H1 (cell line): ENCODE measurements at regions not wholly inside any gene's neighbourhood (a gene's known extent, or its start where the extent isn't known, plus 50 kb on each side); places are given as distances from the start of the nearest gene placed in this dataset.

Experiments used
- CTCF ChIA-PET: fragments of 300-600 bp; sonication (Branson Sonifier 250); formaldehyde crosslinking; loops from one replicate; lab custom pipeline; 2021; ENCODE audit not compliant: partially characterized antibody; lab: Charles Lee
- POLR2A ChIA-PET: fragments of 300-600 bp; sonication (Branson Sonifier 250); formaldehyde crosslinking; loops from one replicate; lab custom pipeline; 2021; ENCODE audit warnings: inconsistent platforms; ENCODE audit not compliant: partially characterized antibody; lab: Charles Lee
- DNase-seq, 2 experiments: peaks; one replicate each; pipeline versions ENCODE4 v3.0.0 to v3.0.0-alpha.2; 2010 to 2022; ENCODE audit warnings: low spot score in 2 of 2, low read depth in 1 of 2, mixed read lengths in 1 of 2
- FAIRE-seq: peaks from 2 replicates; lab custom pipeline; 2011; peaks lifted over from hg19 to GRCh38; lab: Jason Lieb, UNC
- H2AFZ ChIP-seq: 2 replicates; pipeline ENCODE4 v1.8.1; 2012; ENCODE audit warnings: low read length, inconsistent platforms
- H2AK5ac ChIP-seq: 2 replicates; pipeline ENCODE4 v1.6.1; 2013; ENCODE audit warnings: low read depth, low read length
- H2BK120ac ChIP-seq: replicated peaks from 2 replicates; pipeline ENCODE3; 2013; ENCODE audit warnings: low read depth, low read length, inconsistent platforms
- H2BK12ac ChIP-seq: 2 replicates; pipeline ENCODE4 v1.6.1; 2013; ENCODE audit warnings: low read depth, low read length
- H2BK15ac ChIP-seq: 2 replicates; pipeline ENCODE4 v1.6.1; 2013; ENCODE audit warnings: low read length
- H2BK20ac ChIP-seq: 2 replicates; pipeline ENCODE4 v1.6.1; 2013; ENCODE audit warnings: low read length
- H2BK5ac ChIP-seq: 2 replicates; pipeline ENCODE4 v1.6.1; 2013; ENCODE audit warnings: low read depth, low read length
- H3K14ac ChIP-seq: 2 replicates; pipeline ENCODE4 v1.6.1; 2013; ENCODE audit warnings: inconsistent platforms; ENCODE audit not compliant: insufficient read length
- H3K18ac ChIP-seq: 2 replicates; pipeline ENCODE4 v1.6.1; 2013; ENCODE audit warnings: low read length; ENCODE audit errors: extremely low read depth
- H3K23ac ChIP-seq: 2 replicates; pipeline ENCODE4 v1.6.1; 2013; ENCODE audit warnings: inconsistent platforms; ENCODE audit not compliant: insufficient read length
- H3K23me2 ChIP-seq: 2 replicates; pipeline ENCODE4 v1.6.1; 2013; ENCODE audit warnings: low read depth, low read length
- H3K27ac ChIP-seq: 2 replicates; pipeline ENCODE4 v1.6.1; 2011; ENCODE audit warnings: low read depth, low read length, inconsistent platforms
- H3K27me3 ChIP-seq, 4 experiments: replicated peaks in 1 of 4; 1 replicate in 1 of 4; 2 replicates in 3 of 4; pipeline versions ENCODE4 v1.6.1 to v1.8.1; 2011 to 2013; ENCODE audit warnings: low read length in 3 of 4, mild to moderate bottlenecking in 3 of 4, inconsistent platforms in 2 of 4, mixed read lengths in 2 of 4, moderate library complexity in 1 of 4; ENCODE audit not compliant: control insufficient read depth in 3 of 4, insufficient read depth in 3 of 4; ENCODE audit errors: extremely low read depth in 1 of 4
- H3K36me3 ChIP-seq, 4 experiments: 2 replicates each; pipeline versions ENCODE4 v1.6.1 to v1.8.1; 2011 to 2013; ENCODE audit warnings: mild to moderate bottlenecking in 4 of 4, low read length in 3 of 4, moderate library complexity in 2 of 4, control low read depth in 1 of 4, inconsistent platforms in 1 of 4; ENCODE audit not compliant: insufficient read depth in 4 of 4, control insufficient read depth in 2 of 4
- H3K4ac ChIP-seq: replicated peaks from 2 replicates; pipeline ENCODE3; 2013; ENCODE audit warnings: low read length, low read depth, mixed read lengths, inconsistent platforms; ENCODE audit not compliant: insufficient read length
- H3K4me1 ChIP-seq, 4 experiments: replicated peaks in 1 of 4; 1 replicate in 1 of 4; 2 replicates in 3 of 4; pipeline versions ENCODE4 v1.6.1 to v1.8.1; 2011 to 2013; ENCODE audit warnings: low read length in 3 of 4, inconsistent platforms in 2 of 4, mixed read lengths in 1 of 4; ENCODE audit not compliant: insufficient read depth in 4 of 4, control insufficient read depth in 3 of 4
- H3K4me2 ChIP-seq, 2 experiments: 2 replicates each; pipeline versions ENCODE4 v1.6.1 to v1.8.1; 2011 to 2013; ENCODE audit warnings: low read depth in 2 of 2, low read length in 2 of 2, control low read depth in 1 of 2, inconsistent platforms in 1 of 2, mild to moderate bottlenecking in 1 of 2; ENCODE audit not compliant: insufficient read depth in 1 of 2
- H3K4me3 ChIP-seq, 4 experiments: fragments of 200-600, 300-600 bp in 1 of 4; sonication (generic), shearing (Covaris generic), sonication (Bioruptor Twin) in 1 of 4; 2 replicates each; pipeline versions ENCODE4 v1.5.1 to v1.8.1; 2011 to 2016; ENCODE audit warnings: low read length in 4 of 4, low read depth in 3 of 4, control low read depth in 2 of 4, inconsistent platforms in 2 of 4, mild to moderate bottlenecking in 2 of 4, mixed read lengths in 1 of 4, moderate library complexity in 1 of 4; ENCODE audit not compliant: insufficient read depth in 2 of 4; ENCODE audit errors: extremely low read depth in 1 of 4
- H3K56ac ChIP-seq: replicated peaks from 2 replicates; pipeline ENCODE3; 2013; ENCODE audit warnings: low read depth, mild to moderate bottlenecking, mixed read lengths, low read length, inconsistent platforms; ENCODE audit not compliant: insufficient read length
- H3K79me1 ChIP-seq: 2 replicates; pipeline ENCODE4 v1.6.1; 2013; ENCODE audit warnings: low read depth, low read length, control low read depth
- H3K79me2 ChIP-seq, 2 experiments: 2 replicates each; pipeline versions ENCODE4 v1.6.1 to v1.8.1; 2012 to 2013; ENCODE audit warnings: low read length in 2 of 2, mild to moderate bottlenecking in 2 of 2, inconsistent platforms in 1 of 2; ENCODE audit not compliant: insufficient read depth in 2 of 2, control insufficient read depth in 1 of 2
- H3K9ac ChIP-seq, 4 experiments: replicated peaks in 1 of 4; 1 replicate in 1 of 4; 2 replicates in 3 of 4; pipeline versions ENCODE4 v1.6.1 to v1.8.1; 2011 to 2013; ENCODE audit warnings: low read depth in 3 of 4, low read length in 3 of 4, control low read depth in 2 of 4, mild to moderate bottlenecking in 2 of 4, moderate library complexity in 2 of 4, inconsistent platforms in 1 of 4; ENCODE audit errors: extremely low read depth in 1 of 4
- H3K9me3 ChIP-seq, 2 experiments: 2 replicates each; pipeline versions ENCODE4 v1.6.1 to v1.8.1; 2012 to 2013; ENCODE audit warnings: mild to moderate bottlenecking in 2 of 2, moderate library complexity in 2 of 2, control low read depth in 1 of 2, inconsistent platforms in 1 of 2, low read depth in 1 of 2, low read length in 1 of 2, mixed read lengths in 1 of 2; ENCODE audit not compliant: insufficient read depth in 2 of 2
- H4K20me1 ChIP-seq, 2 experiments: replicated peaks in 1 of 2; 2 replicates each; pipeline versions ENCODE3 to v1.8.1; 2011 to 2013; ENCODE audit warnings: inconsistent platforms in 2 of 2, low read length in 2 of 2, mild to moderate bottlenecking in 1 of 2; ENCODE audit not compliant: insufficient read depth in 2 of 2, control insufficient read depth in 1 of 2
- H4K5ac ChIP-seq: 2 replicates; pipeline ENCODE4 v1.6.1; 2013; ENCODE audit warnings: low read length, low read depth, mixed read lengths, inconsistent platforms; ENCODE audit not compliant: insufficient read length
- H4K8ac ChIP-seq: 2 replicates; pipeline ENCODE4 v1.8.0; 2013; ENCODE audit warnings: mild to moderate bottlenecking, moderate library complexity, low read length, inconsistent platforms; ENCODE audit not compliant: insufficient read depth; ENCODE audit errors: extremely low read depth
- H4K91ac ChIP-seq: replicated peaks from 2 replicates; pipeline ENCODE3; 2013; ENCODE audit warnings: low read length, mixed read lengths, inconsistent platforms; ENCODE audit not compliant: insufficient read length
- POU5F1 ChIP-seq: IDR thresholded peaks from 2 replicates; pipeline ENCODE4 v1.6.1; 2011; ENCODE audit warnings: low read depth, mild to moderate bottlenecking, low read length, moderate library complexity
- RBBP5 ChIP-seq: IDR thresholded peaks from 2 replicates; pipeline ENCODE4 v1.7.1; 2012; ENCODE audit warnings: low read depth, mild to moderate bottlenecking, inconsistent platforms, low read length, moderate library complexity, borderline replicate concordance
- SAP30 ChIP-seq: fragments of 300-600 bp; sonication (generic); IDR thresholded peaks from 2 replicates; pipeline ENCODE4 v1.7.1; 2012; ENCODE audit warnings: low read length, moderate library complexity, mild to moderate bottlenecking, inconsistent platforms; ENCODE audit not compliant: insufficient read depth, insufficient replicate concordance
- TBP ChIP-seq: IDR thresholded peaks from 2 replicates; pipeline ENCODE4 v1.6.1; 2011; ENCODE audit warnings: low read depth, low read length, improper control_type of control experiment
- TCF12 ChIP-seq: IDR thresholded peaks from 2 replicates; pipeline ENCODE4 v1.6.1; 2011; ENCODE audit warnings: low read depth, mild to moderate bottlenecking, low read length
- ZNF274 ChIP-seq: IDR thresholded peaks from 2 replicates; pipeline ENCODE4 v1.7.0; 2012; ENCODE audit warnings: low read length, borderline replicate concordance; ENCODE audit errors: extremely low read depth
- whole genome bisulfite sequencing, 2 experiments: shearing (Covaris generic) in 1 of 2; methylation state at CpG; one replicate each; pipeline versions ENCODE4 v1.1.6 to v1.1.7; 2013 to 2015; ENCODE audit warnings: low lambda C conversion rate in 2 of 2, mixed read lengths in 2 of 2, inconsistent platforms in 1 of 2, low coverage in 1 of 2, missing lambda C conversion rate in 1 of 2; ENCODE audit not compliant: insufficient replicate concordance in 2 of 2, insufficient coverage in 1 of 2, insufficient read length in 1 of 2; ENCODE audit errors: extremely low coverage in 1 of 2, missing lambda C conversion rate in 1 of 2; 5-methylcytosine and 5-hydroxymethylcytosine counted together

DNA sequence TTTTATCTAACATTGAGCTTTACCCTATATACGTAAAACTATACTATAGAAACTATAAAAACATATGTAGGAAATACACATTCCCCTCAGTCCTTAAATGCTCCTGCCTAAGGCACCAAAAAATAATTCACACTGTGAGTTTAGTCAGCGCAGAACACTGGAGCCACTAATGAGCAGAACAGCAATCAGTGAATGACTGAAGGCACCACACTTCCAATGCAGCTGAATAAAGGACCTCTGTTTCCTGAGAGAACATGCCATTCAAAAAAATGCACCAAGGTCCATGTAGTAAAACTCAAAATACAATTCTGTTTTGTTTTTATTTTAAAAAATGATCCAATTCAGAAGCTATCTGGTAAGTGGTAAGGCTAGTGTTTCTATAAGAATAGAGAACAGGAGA lies 1280.6 kb upstream of the NRXN1 start:
- H2BK5ac ChIP-seq, result no peak overlapping the region
- no peak overlapping the region for H4K5ac ChIP-seq
- H2BK12ac ChIP-seq, result no peak overlapping the region
- H3K4me2 ChIP-seq, result no peak overlapping the region; a peak in 2 of 4 replicates
- DNase-seq (no peak), FAIRE-seq (no peak)
- H3K23ac ChIP-seq, result no peak overlapping the region
- H3K4me3 ChIP-seq, result no peak overlapping the region
- no peak overlapping the region for H4K8ac ChIP-seq
- H3K14ac ChIP-seq, result no peak overlapping the region
- H2AK5ac ChIP-seq, result no peak overlapping the region
- H3K18ac ChIP-seq, result no peak overlapping the region
- no peak overlapping the region for H2BK15ac ChIP-seq
- TF ChIP-seq ZNF274 (no peak), POU5F1 (no peak), RBBP5 (no peak), TBP (no peak), SAP30 (no peak), TCF12 (no peak)
- no peak overlapping the region for H2BK120ac ChIP-seq
- no peaks in the 10 kb centered on the region for H3K79me2 ChIP-seq
- no peak overlapping the region for H3K27ac ChIP-seq
- H3K36me3 ChIP-seq, result no peaks in the 10 kb centered on the region
- no peak overlapping the region for H3K56ac ChIP-seq
- H3K79me1 ChIP-seq, result no peaks in the 10 kb centered on the region
- 92% methylated on average over 2 of the region's 2 CpGs; no CpG with 5 or more reads in 1 of the 2 experiments for whole genome bisulfite sequencing, 2 experiments
- ChIA-PET CTCF (interaction anchor here (0.9 to 1.3 kb wide), 2 partner anchors 28 to 32 kb away, joined by 3 to 5 read pairs; no protein-coding TSS in a partner anchor), POLR2A (interaction anchor here (1.4 kb wide), 1 partner anchor 41 kb away, joined by 3 read pairs; no protein-coding TSS in a partner anchor)
- no peak overlapping the region for H2BK20ac ChIP-seq
- no peaks in the 10 kb centered on the region for H3K9me3 ChIP-seq
- no peaks in the 10 kb centered on the region for H4K20me1 ChIP-seq
- no peaks in the 10 kb centered on the region for H3K27me3 ChIP-seq
- no peak overlapping the region for H4K91ac ChIP-seq
- H2AFZ ChIP-seq, result no peak overlapping the region
- no peak overlapping the region for H3K9ac ChIP-seq
- no peak overlapping the region for H3K4ac ChIP-seq
- H3K4me1 ChIP-seq, result peaks cover 0 to 6% (median 4%) of the 10 kb centered on the region in 4 experiments; a peak in 2 of 7 replicates
- no peaks in the 10 kb centered on the region for H3K23me2 ChIP-seq
